T-helper 9 cell (primary cell): ENCODE measurements at regions not wholly inside any gene's neighbourhood (a gene's known extent, or its start where the extent isn't known, plus 50 kb on each side); places are given as distances from the start of the nearest gene placed in this dataset.
A peak's percentile ranks its signal among the peaks of the same experiment; 100 is the strongest.

Experiments used
- DNase-seq: peaks from one replicate; pipeline ENCODE4 v3.0.0-alpha.2; 2020

GRCh38 chr16:79809376-79809775 lies 208.8 kb upstream of the MAF start:
- DNase-seq = no peak

- DNase-seq = no peak
Observed at GRCh38 chr16:79808731-79809130, 208.2 kb upstream of the MAF start.

GRCh38 chr16:79806757-79807156 lies 206.2 kb upstream of the MAF start:
- DNase-seq = no peak

GRCh38 chr16:79805621-79806020 lies 205.1 kb upstream of the MAF start:
- no peak for DNase-seq

- no peak for DNase-seq
Observed at GRCh38 chr16:79801646-79802045, 201.1 kb upstream of the MAF start.

- DNase-seq = no peak
Observed at GRCh38 chr16:79800016-79800608, 199.6 kb upstream of the MAF start.

GRCh38 chr16:79798416-79799053 lies 198.0 kb upstream of the MAF start:
- no peak for DNase-seq

- no peak for DNase-seq
Observed at GRCh38 chr16:79797486-79797885, 196.9 kb upstream of the MAF start.

- DNase-seq = no peak
Observed at GRCh38 chr16:79795556-79795955, 195.0 kb upstream of the MAF start.

- DNase-seq = no peak
Observed at GRCh38 chr16:79794941-79795340, 194.4 kb upstream of the MAF start.

GRCh38 chr16:79792664-79793351 lies 192.3 kb upstream of the MAF start:
- no peak for DNase-seq

GRCh38 chr16:79792076-79792475 lies 191.5 kb upstream of the MAF start:
- DNase-seq = no peak

- DNase-seq = no peak
Observed at GRCh38 chr16:79790854-79791253, 190.3 kb upstream of the MAF start.

- DNase-seq = no peak
Observed at GRCh38 chr16:79788949-79789348, 188.4 kb upstream of the MAF start.

GRCh38 chr16:79786389-79786788 lies 185.9 kb upstream of the MAF start:
- no peak for DNase-seq

- DNase-seq = no peak
Observed at GRCh38 chr16:79784007-79784406, 183.5 kb upstream of the MAF start.

- DNase-seq = no peak
Observed at GRCh38 chr16:79777679-79778078, 177.1 kb upstream of the MAF start.

GRCh38 chr16:79776243-79776847 lies 175.8 kb upstream of the MAF start:
- no peak for DNase-seq

- no peak for DNase-seq
Observed at GRCh38 chr16:79772784-79773183, 172.2 kb upstream of the MAF start.

- DNase-seq = no peak
Observed at GRCh38 chr16:79772048-79772447, 171.5 kb upstream of the MAF start.

- DNase-seq = peak; percentile 51
Observed at GRCh38 chr16:79770244-79771064, 169.9 kb upstream of the MAF start.

GRCh38 chr16:79769928-79770243 lies 169.3 kb upstream of the MAF start:
- no peak for DNase-seq

GRCh38 chr16:79769270-79769927 lies 168.9 kb upstream of the MAF start:
- DNase-seq = no peak
